Activated naive CD8-positive, alpha-beta T cell treated with anti-CD3 and anti-CD28 coated beads, Interleukin-2, amount 10 ng/mL, durations not matched to agents 7 days and 5 days (primary cell): ENCODE measurements at regions not wholly inside any gene's neighbourhood (a gene's known extent, or its start where the extent isn't known, plus 50 kb on each side); places are given as distances from the start of the nearest gene placed in this dataset.

ENCODE experiments used
- ATAC-seq: fragments of 150-1000 bp; cut with Tn5 transposase; one replicate; pipeline ENCODE4 v1.10.0; 2021; ENCODE audit warnings: low read depth, moderate library complexity
- POLR2A ChIA-PET: fragments of 350-600 bp; sonication (Branson Sonifier 250); formaldehyde crosslinking; loops from one replicate; lab custom pipeline; 2021; ENCODE audit warnings: antibody characterized with exemption; lab: Charles Lee
- DNase-seq: peaks from one replicate; pipeline ENCODE4 v3.0.0; 2021
- H3K27ac Mint-ChIP-seq: one replicate; pipeline ENCODE4 v1.8.0; 2022; ENCODE audit warnings: mild to moderate bottlenecking, mixed read lengths
- H3K27me3 Mint-ChIP-seq: one replicate; pipeline ENCODE4 v1.8.0; 2022; ENCODE audit warnings: mild to moderate bottlenecking, moderate library complexity, mixed read lengths
- H3K36me3 Mint-ChIP-seq: one replicate; pipeline ENCODE4 v1.8.0; 2021; ENCODE audit warnings: mild to moderate bottlenecking, mixed read lengths
- H3K4me1 Mint-ChIP-seq: one replicate; pipeline ENCODE4 v1.8.0; 2021; ENCODE audit warnings: mixed read lengths
- H3K4me3 Mint-ChIP-seq: one replicate; pipeline ENCODE4 v1.8.0; 2022; ENCODE audit warnings: mild to moderate bottlenecking, moderate library complexity, mixed read lengths
- H3K9me3 Mint-ChIP-seq: one replicate; pipeline ENCODE4 v1.8.0; 2021; ENCODE audit warnings: mixed read lengths

- peak overlapping the region; percentile 7 for H3K4me3 Mint-ChIP-seq
- POLR2A ChIA-PET = interaction anchor here (1.2 kb wide), 1 partner anchor 153 kb away, joined by 3 read pairs; no protein-coding TSS in a partner anchor
- peak overlapping the region; percentile 33 for H3K27ac Mint-ChIP-seq
- H3K4me1 Mint-ChIP-seq = peaks cover 25% of the 10 kb centered on the region
- peaks cover 10% of the 10 kb centered on the region for H3K9me3 Mint-ChIP-seq
- no peak for DNase-seq
- H3K36me3 Mint-ChIP-seq = peaks cover 35% of the 10 kb centered on the region
- H3K27me3 Mint-ChIP-seq = no peaks in the 10 kb centered on the region
- no peak for ATAC-seq
Measured at GRCh38 chr2:181152701-181153100, 172.3 kb downstream of the UBE2E3 start.

- POLR2A ChIA-PET = no interaction called here
- Mint-ChIP-seq H3K27ac (no peak overlapping the region), H3K4me3 (no peak overlapping the region), H3K9me3 (peaks cover 10% of the 10 kb centered on the region), H3K4me1 (peaks cover 23% of the 10 kb centered on the region), H3K27me3 (no peaks in the 10 kb centered on the region), H3K36me3 (peaks cover 43% of the 10 kb centered on the region)
- ATAC-seq (no peak), DNase-seq (no peak)
Measured at GRCh38 chr2:181153886-181154285, 173.5 kb downstream of the UBE2E3 start.

- POLR2A ChIA-PET = no interaction called here
- H3K4me3 Mint-ChIP-seq = no peak overlapping the region
- peaks cover 14% of the 10 kb centered on the region for H3K4me1 Mint-ChIP-seq
- ATAC-seq (no peak), DNase-seq (no peak)
- no peaks in the 10 kb centered on the region for H3K27me3 Mint-ChIP-seq
- H3K27ac Mint-ChIP-seq = no peak overlapping the region
- peaks cover 42% of the 10 kb centered on the region for H3K36me3 Mint-ChIP-seq
- peaks cover 11% of the 10 kb centered on the region for H3K9me3 Mint-ChIP-seq
Measured at GRCh38 chr2:181157326-181157725, 176.9 kb downstream of the UBE2E3 start.

- Mint-ChIP-seq H3K27me3 (no peaks in the 10 kb centered on the region), H3K36me3 (peaks cover 42% of the 10 kb centered on the region), H3K4me1 (peaks cover 13% of the 10 kb centered on the region), H3K27ac (no peak overlapping the region), H3K4me3 (no peak overlapping the region), H3K9me3 (peaks cover 11% of the 10 kb centered on the region)
- no peak for ATAC-seq
- POLR2A ChIA-PET = no interaction called here
- DNase-seq = no peak
Measured at GRCh38 chr2:181158427-181158826, 178.0 kb downstream of the UBE2E3 start.

GRCh38 chr2:181161615-181162014, 181.2 kb downstream of the UBE2E3 start:
- Mint-ChIP-seq H3K4me1 (peaks cover 31% of the 10 kb centered on the region), H3K9me3 (peaks cover 16% of the 10 kb centered on the region), H3K27me3 (no peaks in the 10 kb centered on the region), H3K4me3 (no peak overlapping the region), H3K36me3 (peaks cover 46% of the 10 kb centered on the region), H3K27ac (no peak overlapping the region)
- ATAC-seq (no peak), DNase-seq (no peak)
- POLR2A ChIA-PET = no interaction called here

- H3K27me3 Mint-ChIP-seq = no peaks in the 10 kb centered on the region
- peaks cover 19% of the 10 kb centered on the region for H3K9me3 Mint-ChIP-seq
- H3K36me3 Mint-ChIP-seq = peaks cover 50% of the 10 kb centered on the region
- peak overlapping the region; percentile 80 for H3K27ac Mint-ChIP-seq
- DNase-seq = no peak
- POLR2A ChIA-PET = interaction anchor here (0.8 kb wide), 1 partner anchor 17 kb away, joined by 6 read pairs; no protein-coding TSS in a partner anchor
- ATAC-seq = peak; percentile 53
- H3K4me1 Mint-ChIP-seq = peaks cover 33% of the 10 kb centered on the region
- H3K4me3 Mint-ChIP-seq = peak overlapping the region; percentile 56
Measured at GRCh38 chr2:181163139-181163538, 182.7 kb downstream of the UBE2E3 start.

- Mint-ChIP-seq H3K4me1 (peaks cover 34% of the 10 kb centered on the region), H3K27ac (peak overlapping the region; percentile 80), H3K4me3 (peak overlapping the region; percentile 56), H3K9me3 (peaks cover 20% of the 10 kb centered on the region), H3K36me3 (peaks cover 49% of the 10 kb centered on the region), H3K27me3 (no peaks in the 10 kb centered on the region)
- DNase-seq (no peak), ATAC-seq (no peak)
- POLR2A ChIA-PET = no interaction called here
Measured at GRCh38 chr2:181163691-181164090, 183.3 kb downstream of the UBE2E3 start.

- ATAC-seq (no peak), DNase-seq (no peak)
- H3K9me3 Mint-ChIP-seq = peaks cover 20% of the 10 kb centered on the region
- H3K27ac Mint-ChIP-seq = peak overlapping the region; percentile 99
- no peaks in the 10 kb centered on the region for H3K27me3 Mint-ChIP-seq
- H3K4me3 Mint-ChIP-seq = peak overlapping the region; percentile 77
- H3K36me3 Mint-ChIP-seq = peaks cover 48% of the 10 kb centered on the region
- H3K4me1 Mint-ChIP-seq = peaks cover 37% of the 10 kb centered on the region
- POLR2A ChIA-PET = interaction anchor here (1.0 to 1.5 kb wide), 4 partner anchors 20 to 141 kb away, joined by 3 to 6 read pairs (median 4); no protein-coding TSS in a partner anchor
Measured at GRCh38 chr2:181164699-181165098, 184.3 kb downstream of the UBE2E3 start.

GRCh38 chr2:181165199-181165868, 184.9 kb downstream of the UBE2E3 start:
- POLR2A ChIA-PET = interaction anchor here (1.0 to 1.8 kb wide), 6 partner anchors 21 to 293 kb away, joined by 3 to 6 read pairs (median 4); partner anchors contain the start of gene ITGA4
- Mint-ChIP-seq H3K4me3 (peak overlapping the region; percentile 77), H3K36me3 (peaks cover 45% of the 10 kb centered on the region), H3K27ac (peak overlapping the region; percentile 99), H3K4me1 (peaks cover 42% of the 10 kb centered on the region), H3K9me3 (peaks cover 18% of the 10 kb centered on the region), H3K27me3 (no peaks in the 10 kb centered on the region)
- ATAC-seq = peak; percentile 92
- DNase-seq = no peak

GRCh38 chr2:181169503-181169902, 189.1 kb downstream of the UBE2E3 start:
- H3K27ac Mint-ChIP-seq = peak overlapping the region; percentile 10
- peaks cover 38% of the 10 kb centered on the region for H3K36me3 Mint-ChIP-seq
- DNase-seq (no peak), ATAC-seq (no peak)
- H3K4me3 Mint-ChIP-seq = peak overlapping the region; percentile 7
- peaks cover 31% of the 10 kb centered on the region for H3K4me1 Mint-ChIP-seq
- POLR2A ChIA-PET = no interaction called here
- peaks cover 15% of the 10 kb centered on the region for H3K9me3 Mint-ChIP-seq
- H3K27me3 Mint-ChIP-seq = no peaks in the 10 kb centered on the region

- peak overlapping the region; percentile 21 for H3K27ac Mint-ChIP-seq
- H3K4me3 Mint-ChIP-seq = no peak overlapping the region
- H3K27me3 Mint-ChIP-seq = no peaks in the 10 kb centered on the region
- H3K36me3 Mint-ChIP-seq = peaks cover 37% of the 10 kb centered on the region
- POLR2A ChIA-PET = no interaction called here
- peaks cover 28% of the 10 kb centered on the region for H3K4me1 Mint-ChIP-seq
- H3K9me3 Mint-ChIP-seq = peaks cover 15% of the 10 kb centered on the region
- ATAC-seq (no peak), DNase-seq (no peak)
Measured at GRCh38 chr2:181170256-181170655, 189.9 kb downstream of the UBE2E3 start.

GRCh38 chr2:181172676-181173075, 192.3 kb downstream of the UBE2E3 start:
- H3K4me3 Mint-ChIP-seq = no peak overlapping the region
- POLR2A ChIA-PET = no interaction called here
- ATAC-seq = no peak
- H3K27me3 Mint-ChIP-seq = no peaks in the 10 kb centered on the region
- H3K36me3 Mint-ChIP-seq = peaks cover 16% of the 10 kb centered on the region
- peaks cover 25% of the 10 kb centered on the region for H3K4me1 Mint-ChIP-seq
- no peak for DNase-seq
- peaks cover 5% of the 10 kb centered on the region for H3K9me3 Mint-ChIP-seq
- no peak overlapping the region for H3K27ac Mint-ChIP-seq

GRCh38 chr2:181174611-181175580, 194.5 kb downstream of the UBE2E3 start:
- no peak for ATAC-seq
- Mint-ChIP-seq H3K27me3 (no peaks in the 10 kb centered on the region), H3K9me3 (peaks cover 3% of the 10 kb centered on the region), H3K4me1 (peaks cover 35% of the 10 kb centered on the region), H3K4me3 (no peak overlapping the region), H3K27ac (no peak overlapping the region), H3K36me3 (peaks cover 21% of the 10 kb centered on the region)
- POLR2A ChIA-PET = no interaction called here
- DNase-seq = no peak
